Glutamatergic neuron (in vitro differentiated cells): ENCODE measurements at regions not wholly inside any gene's neighbourhood (a gene's known extent, or its start where the extent isn't known, plus 50 kb on each side); places are given as distances from the start of the nearest gene placed in this dataset.

ENCODE experiments used
- DNase-seq: peaks from one replicate; pipeline ENCODE4 v3.0.0; 2022
- H3K27ac Mint-ChIP-seq: one replicate; pipeline ENCODE4 v1.8.0; 2020; ENCODE audit warnings: mild to moderate bottlenecking, mixed read lengths, inconsistent platforms; ENCODE audit not compliant: unreplicated experiment
- H3K27me3 Mint-ChIP-seq: one replicate; pipeline ENCODE4 v1.8.0; 2020; ENCODE audit warnings: mild to moderate bottlenecking, moderate library complexity, mixed read lengths, inconsistent platforms; ENCODE audit not compliant: unreplicated experiment
- H3K36me3 Mint-ChIP-seq: one replicate; pipeline ENCODE4 v1.8.0; 2020; ENCODE audit warnings: mild to moderate bottlenecking, mixed read lengths, inconsistent platforms; ENCODE audit not compliant: unreplicated experiment
- H3K4me1 Mint-ChIP-seq: one replicate; pipeline ENCODE4 v1.8.0; 2020; ENCODE audit warnings: mild to moderate bottlenecking, low read depth, mixed read lengths, inconsistent platforms; ENCODE audit not compliant: unreplicated experiment
- H3K4me3 Mint-ChIP-seq: one replicate; pipeline ENCODE4 v1.8.0; 2020; ENCODE audit warnings: mild to moderate bottlenecking, mixed read lengths, inconsistent platforms; ENCODE audit not compliant: unreplicated experiment
- H3K9me3 Mint-ChIP-seq: one replicate; pipeline ENCODE4 v1.8.0; 2020; ENCODE audit warnings: mild to moderate bottlenecking, moderate library complexity, mixed read lengths, inconsistent platforms; ENCODE audit not compliant: unreplicated experiment
- TF ChIP-seq, protein P1 (sequence below): fragments of 200-600 bp; sonication (generic); IDR thresholded peaks from one replicate; pipeline ENCODE4 v1.5.0; 2021; ENCODE audit not compliant: partially characterized antibody, unreplicated experiment

- H3K4me3 Mint-ChIP-seq, result no peak overlapping the region
- TF ChIP-seq, protein P1, sequence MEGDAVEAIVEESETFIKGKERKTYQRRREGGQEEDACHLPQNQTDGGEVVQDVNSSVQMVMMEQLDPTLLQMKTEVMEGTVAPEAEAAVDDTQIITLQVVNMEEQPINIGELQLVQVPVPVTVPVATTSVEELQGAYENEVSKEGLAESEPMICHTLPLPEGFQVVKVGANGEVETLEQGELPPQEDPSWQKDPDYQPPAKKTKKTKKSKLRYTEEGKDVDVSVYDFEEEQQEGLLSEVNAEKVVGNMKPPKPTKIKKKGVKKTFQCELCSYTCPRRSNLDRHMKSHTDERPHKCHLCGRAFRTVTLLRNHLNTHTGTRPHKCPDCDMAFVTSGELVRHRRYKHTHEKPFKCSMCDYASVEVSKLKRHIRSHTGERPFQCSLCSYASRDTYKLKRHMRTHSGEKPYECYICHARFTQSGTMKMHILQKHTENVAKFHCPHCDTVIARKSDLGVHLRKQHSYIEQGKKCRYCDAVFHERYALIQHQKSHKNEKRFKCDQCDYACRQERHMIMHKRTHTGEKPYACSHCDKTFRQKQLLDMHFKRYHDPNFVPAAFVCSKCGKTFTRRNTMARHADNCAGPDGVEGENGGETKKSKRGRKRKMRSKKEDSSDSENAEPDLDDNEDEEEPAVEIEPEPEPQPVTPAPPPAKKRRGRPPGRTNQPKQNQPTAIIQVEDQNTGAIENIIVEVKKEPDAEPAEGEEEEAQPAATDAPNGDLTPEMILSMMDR, result no peak
- H3K9me3 Mint-ChIP-seq, result no peaks in the 10 kb centered on the region
- H3K27ac Mint-ChIP-seq, result no peak overlapping the region
- H3K27me3 Mint-ChIP-seq, result no peaks in the 10 kb centered on the region
- H3K4me1 Mint-ChIP-seq, result no peaks in the 10 kb centered on the region
- H3K36me3 Mint-ChIP-seq, result no peaks in the 10 kb centered on the region
- no peak for DNase-seq
These were observed 324.7 kb downstream of the CASP12 start for GRCh38 chr11:104573441-104573990.

DNA sequence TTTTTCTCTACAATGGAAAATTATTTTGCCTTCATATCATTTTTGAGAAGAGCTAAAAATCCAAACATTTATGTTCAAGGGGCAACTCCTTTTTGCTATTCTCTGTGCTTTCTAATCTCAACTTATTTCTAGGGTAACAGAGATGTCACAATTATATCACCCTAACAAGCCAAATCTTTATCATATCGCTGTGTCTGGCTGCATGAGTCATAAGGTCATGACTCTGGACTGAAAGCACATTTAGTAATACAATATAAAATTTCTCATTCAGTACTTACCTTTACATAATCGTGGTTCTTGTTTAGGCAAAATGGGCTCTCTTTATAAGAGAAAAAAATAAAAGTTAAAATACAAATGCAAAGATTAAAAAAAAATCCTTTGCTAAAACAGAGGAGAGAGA is 326.0 kb downstream of the CASP12 start:
- TF ChIP-seq, protein P1, result no peak
- H3K4me3 Mint-ChIP-seq, result no peak overlapping the region
- DNase-seq, result no peak
- no peaks in the 10 kb centered on the region for H3K9me3 Mint-ChIP-seq
- H3K36me3 Mint-ChIP-seq, result no peaks in the 10 kb centered on the region
- no peaks in the 10 kb centered on the region for H3K4me1 Mint-ChIP-seq
- no peaks in the 10 kb centered on the region for H3K27me3 Mint-ChIP-seq
- no peak overlapping the region for H3K27ac Mint-ChIP-seq

DNA sequence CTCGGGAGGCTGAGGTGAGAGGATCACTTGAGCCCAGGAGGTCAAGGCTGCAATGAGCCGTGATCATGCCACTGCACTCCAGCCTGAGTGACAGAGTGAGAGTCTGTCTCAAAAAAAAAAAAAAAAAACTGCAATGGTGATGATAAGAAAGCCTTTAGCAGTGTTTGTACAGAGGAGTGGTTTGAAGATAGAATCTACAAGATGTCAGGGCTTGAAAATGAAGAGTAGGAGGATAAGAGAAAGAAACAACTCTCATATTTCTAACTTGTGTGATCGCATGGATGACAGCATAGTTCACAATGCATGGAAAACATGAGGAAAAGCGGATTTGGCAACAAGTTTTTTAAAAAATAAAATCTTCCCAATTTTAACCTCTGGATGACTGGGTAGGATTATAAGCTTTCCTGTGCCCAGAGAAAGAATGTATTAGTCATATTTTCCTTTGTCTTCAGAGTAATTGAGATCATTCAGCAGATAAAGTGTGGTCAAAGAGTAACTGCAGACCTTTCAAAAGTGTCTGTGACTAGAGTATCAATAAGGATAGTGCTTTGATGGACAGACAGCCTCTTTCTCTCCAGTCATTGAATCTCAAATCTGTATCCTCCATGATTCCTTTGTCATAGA is 328.1 kb downstream of the CASP12 start:
- DNase-seq, result no peak
- Mint-ChIP-seq H3K4me3 (no peak overlapping the region), H3K36me3 (no peaks in the 10 kb centered on the region), H3K27me3 (peaks cover 3% of the 10 kb centered on the region), H3K4me1 (no peaks in the 10 kb centered on the region), H3K9me3 (peaks cover 2% of the 10 kb centered on the region), H3K27ac (no peak overlapping the region)
- TF ChIP-seq, protein P1, result no peak

GRCh38 chr11:104565583-104565961 is 332.7 kb downstream of the CASP12 start:
- no peak for DNase-seq
- Mint-ChIP-seq H3K4me3 (no peak overlapping the region), H3K27me3 (peaks cover 5% of the 10 kb centered on the region), H3K27ac (no peak overlapping the region), H3K9me3 (peaks cover 2% of the 10 kb centered on the region), H3K4me1 (no peaks in the 10 kb centered on the region), H3K36me3 (no peaks in the 10 kb centered on the region)
- TF ChIP-seq, protein P1, result no peak

- peaks cover 5% of the 10 kb centered on the region for H3K27me3 Mint-ChIP-seq
- no peaks in the 10 kb centered on the region for H3K4me1 Mint-ChIP-seq
- no peak for DNase-seq
- no peak overlapping the region for H3K27ac Mint-ChIP-seq
- H3K9me3 Mint-ChIP-seq, result peaks cover 2% of the 10 kb centered on the region
- no peaks in the 10 kb centered on the region for H3K36me3 Mint-ChIP-seq
- TF ChIP-seq, protein P1, result no peak
- H3K4me3 Mint-ChIP-seq, result no peak overlapping the region
These were observed 333.2 kb downstream of the CASP12 start for GRCh38 chr11:104564921-104565582.
